ENCODE measurements at regions not wholly inside any gene's neighbourhood (a gene's known extent, or its start where the extent isn't known, plus 50 kb on each side); places are given as distances from the start of the nearest gene placed in this dataset.

- H3K9me3 ChIP-seq = no peaks in the 10 kb centered on the region
- intact Hi-C loops (cut with DNase I) = no loop called here
- H3K4me1 ChIP-seq = no peaks in the 10 kb centered on the region
- no peak for TF ChIP-seq CTCF (IDR thresholded peaks at IDR 0.05)
- DNase-seq (no peak), ATAC-seq (no peak)
- 51 to 76% (median 66%) methylated on average over 3 of the region's 3 CpGs for WGBS, 3 donors
- H3K36me3 ChIP-seq (ENCODE audit: insufficient read depth in 1 of 2, low read depth in 1 of 2) = no peaks in the 10 kb centered on the region
- no peaks in the 10 kb centered on the region for H3K27me3 ChIP-seq (ENCODE audit: insufficient read depth in 3 of 3, low read length in 2 of 3)
- H3K27ac ChIP-seq = no peak overlapping the region
- H3K4me3 ChIP-seq = no peak overlapping the region
These were observed 324.0 kb downstream of the DIPK2A start for GRCh38 chr3:144295613-144296012.

GRCh38 chr3:144296808-144297207 is 325.2 kb downstream of the DIPK2A start:
- no peak for TF ChIP-seq CTCF (IDR thresholded peaks at IDR 0.05)
- Histone ChIP-seq H3K36me3 (ENCODE audit: insufficient read depth in 1 of 2, low read depth in 1 of 2) (no peaks in the 10 kb centered on the region), H3K27ac (no peak overlapping the region), H3K27me3 (ENCODE audit: insufficient read depth in 3 of 3, low read length in 2 of 3) (no peaks in the 10 kb centered on the region), H3K4me1 (no peaks in the 10 kb centered on the region), H3K9me3 (no peaks in the 10 kb centered on the region), H3K4me3 (no peak overlapping the region)
- no peak for DNase-seq
- ATAC-seq = no peak
- intact Hi-C loops (cut with DNase I) = no loop called here

GRCh38 chr3:144301863-144302262 is 330.2 kb downstream of the DIPK2A start:
- Histone ChIP-seq H3K4me3 (no peak overlapping the region), H3K27ac (no peak overlapping the region), H3K4me1 (no peaks in the 10 kb centered on the region), H3K9me3 (peaks cover 7% of the 10 kb centered on the region), H3K36me3 (ENCODE audit: insufficient read depth in 1 of 2, low read depth in 1 of 2) (no peaks in the 10 kb centered on the region), H3K27me3 (ENCODE audit: insufficient read depth in 3 of 3, low read length in 2 of 3) (no peaks in the 10 kb centered on the region)
- 72 to 85% (median 74%) methylated on average over 1 of the region's 1 CpG for WGBS, 3 donors
- DNase-seq = no peak
- intact Hi-C loops (cut with DNase I) = no loop called here
- no peak for TF ChIP-seq CTCF (IDR thresholded peaks at IDR 0.05)
- no peak for ATAC-seq

GRCh38 chr3:144307951-144308350 is 336.3 kb downstream of the DIPK2A start:
- no peaks in the 10 kb centered on the region for H3K36me3 ChIP-seq (ENCODE audit: insufficient read depth in 1 of 2, low read depth in 1 of 2)
- intact Hi-C loops (cut with DNase I) = no loop called here
- DNase-seq (no peak), ATAC-seq (no peak)
- peaks cover 7% of the 10 kb centered on the region for H3K9me3 ChIP-seq
- 86 to 89% (median 88%) methylated on average over 3 of the region's 3 CpGs for WGBS, 3 donors
- no peaks in the 10 kb centered on the region for H3K27me3 ChIP-seq (ENCODE audit: insufficient read depth in 3 of 3, low read length in 2 of 3)
- no peak overlapping the region for H3K27ac ChIP-seq
- TF ChIP-seq CTCF (IDR thresholded peaks at IDR 0.05) = no peak
- H3K4me3 ChIP-seq = no peak overlapping the region
- H3K4me1 ChIP-seq = no peaks in the 10 kb centered on the region

- ATAC-seq (no peak), DNase-seq (no peak)
- intact Hi-C loops (cut with DNase I) = no loop called here
- no peaks in the 10 kb centered on the region for H3K4me1 ChIP-seq
- TF ChIP-seq CTCF (IDR thresholded peaks at IDR 0.05) = no peak
- no peaks in the 10 kb centered on the region for H3K27me3 ChIP-seq (ENCODE audit: insufficient read depth in 3 of 3, low read length in 2 of 3)
- H3K36me3 ChIP-seq (ENCODE audit: insufficient read depth in 1 of 2, low read depth in 1 of 2) = no peaks in the 10 kb centered on the region
- H3K4me3 ChIP-seq = no peak overlapping the region
- H3K27ac ChIP-seq = no peak overlapping the region
- peaks cover 7% of the 10 kb centered on the region for H3K9me3 ChIP-seq
- WGBS, 3 donors = 84 to 89% (median 87%) methylated on average over 3 of the region's 3 CpGs
These were observed 336.8 kb downstream of the DIPK2A start for GRCh38 chr3:144308396-144308795.
